PC-9 (cell line): ENCODE measurements at regions not wholly inside any gene's neighbourhood (a gene's known extent, or its start where the extent isn't known, plus 50 kb on each side); places are given as distances from the start of the nearest gene placed in this dataset.

ENCODE experiments used
- EZH2 ChIP-seq: fragments of 200-600 bp; sonication (generic); IDR thresholded peaks from 2 replicates; pipeline ENCODE4 v1.8.0; 2017; ENCODE audit warnings: antibody characterized with exemption, low read depth
- TF ChIP-seq, protein P1 (sequence below): fragments of 200-600 bp; sonication (generic); conservative IDR thresholded peaks from 2 replicates; pipeline ENCODE4 v1.6.1; 2017; ENCODE audit warnings: mixed run types, antibody characterized with exemption, mild to moderate bottlenecking, moderate library complexity

GRCh38 chr7:131026297-131027000 is 292.4 kb upstream of the KLF14 start:
- TF ChIP-seq, protein P1, sequence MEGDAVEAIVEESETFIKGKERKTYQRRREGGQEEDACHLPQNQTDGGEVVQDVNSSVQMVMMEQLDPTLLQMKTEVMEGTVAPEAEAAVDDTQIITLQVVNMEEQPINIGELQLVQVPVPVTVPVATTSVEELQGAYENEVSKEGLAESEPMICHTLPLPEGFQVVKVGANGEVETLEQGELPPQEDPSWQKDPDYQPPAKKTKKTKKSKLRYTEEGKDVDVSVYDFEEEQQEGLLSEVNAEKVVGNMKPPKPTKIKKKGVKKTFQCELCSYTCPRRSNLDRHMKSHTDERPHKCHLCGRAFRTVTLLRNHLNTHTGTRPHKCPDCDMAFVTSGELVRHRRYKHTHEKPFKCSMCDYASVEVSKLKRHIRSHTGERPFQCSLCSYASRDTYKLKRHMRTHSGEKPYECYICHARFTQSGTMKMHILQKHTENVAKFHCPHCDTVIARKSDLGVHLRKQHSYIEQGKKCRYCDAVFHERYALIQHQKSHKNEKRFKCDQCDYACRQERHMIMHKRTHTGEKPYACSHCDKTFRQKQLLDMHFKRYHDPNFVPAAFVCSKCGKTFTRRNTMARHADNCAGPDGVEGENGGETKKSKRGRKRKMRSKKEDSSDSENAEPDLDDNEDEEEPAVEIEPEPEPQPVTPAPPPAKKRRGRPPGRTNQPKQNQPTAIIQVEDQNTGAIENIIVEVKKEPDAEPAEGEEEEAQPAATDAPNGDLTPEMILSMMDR = no peak
- TF ChIP-seq EZH2 = no peak
